Adrenal gland (tissue), 9 donors: ENCODE measurements at regions not wholly inside any gene's neighbourhood (a gene's known extent, or its start where the extent isn't known, plus 50 kb on each side); places are given as distances from the start of the nearest gene placed in this dataset.

ENCODE experiments used
- DNase-seq, 7 donors: peaks; one replicate each; pipeline ENCODE4 v3.0.0-alpha.2; 2019 to 2020
- H3K27ac ChIP-seq, 5 donors: fragments of 200-600 bp; sonication (generic) in 4 of 5; 1 replicate in 3 of 5; 2 replicates in 2 of 5; pipeline versions ENCODE4 v1.5.1 to v1.8.0; 2016 to 2020; ENCODE audit warnings: mild to moderate bottlenecking in 1 of 5
- H3K27me3 ChIP-seq: fragments of 200-600 bp; 2 replicates; pipeline ENCODE4 v1.8.0; 2021
- H3K36me3 ChIP-seq, 2 donors: fragments of 200-600 bp; replicated peaks in 1 of 2; 1 replicate in 1 of 2; 2 replicates in 1 of 2; pipeline versions ENCODE4 v1.5.1 to v1.8.0; 2018 to 2022
- H3K4me1 ChIP-seq, 2 donors: fragments of 200-600 bp; replicated peaks in 1 of 2; 1 replicate in 1 of 2; 2 replicates in 1 of 2; pipeline versions ENCODE4 v1.5.1 to v1.8.0; 2018 to 2021
- H3K4me3 ChIP-seq, 4 donors: fragments of 200-600 bp; sonication (generic) in 3 of 4; one replicate each; pipeline ENCODE4 v1.5.1; 2016 to 2018
- H3K9me3 ChIP-seq, 3 donors: fragments of 200-600 bp; sonication (generic) in 1 of 3; replicated peaks in 1 of 3; 1 replicate in 2 of 3; 2 replicates in 1 of 3; pipeline versions ENCODE4 v1.5.1 to v1.8.0; 2016 to 2021
- POLR2A ChIP-seq, 2 donors: fragments of 450-650 bp; IDR thresholded peaks; one replicate each; pipeline ENCODE4 v1.6.1; 2017; ENCODE audit warnings: antibody characterized with exemption in 2 of 2, mild to moderate bottlenecking in 2 of 2, moderate library complexity in 1 of 2
- WGBS, 4 donors: extraction: QIAGEN DNeasy Blood & Tissue Kit in 2 of 4; methylation state at CpG; one replicate each; pipeline versions ENCODE4 v1.1.5 to v1.1.7; 2013 to 2017; 5-methylcytosine and 5-hydroxymethylcytosine counted together
- intact Hi-C, 2 donors: fragments of 100-400 bp; cut with DNase I; formaldehyde crosslinking; loops; one replicate each; pipeline versions ENCODE4 v1.14.1 to v1.15.0; 2022 to 2023
- TF ChIP-seq, protein P1 (sequence below), 6 experiments: fragments of 450-650 bp in 4 of 6; fragments of 200-600 bp in 2 of 6; sonication (generic) in 1 of 6; IDR thresholded peaks; 1 replicate in 5 of 6; 2 replicates in 1 of 6; pipeline versions ENCODE4 v1.5.1 to v1.8.0; 2016 to 2021; ENCODE audit warnings: antibody characterized with exemption in 6 of 6, mild to moderate bottlenecking in 2 of 6, moderate library complexity in 1 of 6
- donor health status: healthy with polysubstance abuse.
- donor health status: Bipolar disorder and iron deficiency.
- donor health status: DM: yes; HTN: yes; CAD: no.
- donor health status: DM: no; HTN: no; CAD: no.
- donor health status: DM: no; HTN: no; CAD: no.

DNA sequence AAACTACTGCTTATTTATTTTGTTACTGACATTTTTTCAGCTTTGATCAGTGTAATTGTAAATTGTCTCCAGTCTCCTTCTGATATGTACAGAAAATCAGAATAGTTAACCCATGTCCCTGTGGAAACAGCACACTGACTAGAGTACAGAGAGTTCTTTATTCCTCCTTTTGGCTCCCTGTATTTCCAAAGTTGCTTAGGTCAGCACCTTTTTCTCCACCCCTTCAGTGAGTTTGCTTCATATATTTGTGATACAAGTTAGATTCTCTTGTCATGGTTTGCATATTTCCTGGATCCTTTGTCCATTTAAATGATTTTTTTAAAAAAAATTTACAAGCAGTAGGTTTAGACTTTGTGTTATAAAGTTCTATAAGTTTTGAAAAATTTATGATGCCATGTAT lies 2051.1 kb upstream of the LRRTM1 start:
- Histone ChIP-seq H3K4me1 (no peaks in the 10 kb centered on the region), H3K27me3 (no peaks in the 10 kb centered on the region), H3K9me3 (no peaks in the 10 kb centered on the region), H3K4me3 (no peak overlapping the region), H3K36me3 (no peaks in the 10 kb centered on the region), H3K27ac (no peak overlapping the region)
- no peak for TF ChIP-seq POLR2A (IDR thresholded peaks at IDR 0.05)
- TF ChIP-seq, protein P1, sequence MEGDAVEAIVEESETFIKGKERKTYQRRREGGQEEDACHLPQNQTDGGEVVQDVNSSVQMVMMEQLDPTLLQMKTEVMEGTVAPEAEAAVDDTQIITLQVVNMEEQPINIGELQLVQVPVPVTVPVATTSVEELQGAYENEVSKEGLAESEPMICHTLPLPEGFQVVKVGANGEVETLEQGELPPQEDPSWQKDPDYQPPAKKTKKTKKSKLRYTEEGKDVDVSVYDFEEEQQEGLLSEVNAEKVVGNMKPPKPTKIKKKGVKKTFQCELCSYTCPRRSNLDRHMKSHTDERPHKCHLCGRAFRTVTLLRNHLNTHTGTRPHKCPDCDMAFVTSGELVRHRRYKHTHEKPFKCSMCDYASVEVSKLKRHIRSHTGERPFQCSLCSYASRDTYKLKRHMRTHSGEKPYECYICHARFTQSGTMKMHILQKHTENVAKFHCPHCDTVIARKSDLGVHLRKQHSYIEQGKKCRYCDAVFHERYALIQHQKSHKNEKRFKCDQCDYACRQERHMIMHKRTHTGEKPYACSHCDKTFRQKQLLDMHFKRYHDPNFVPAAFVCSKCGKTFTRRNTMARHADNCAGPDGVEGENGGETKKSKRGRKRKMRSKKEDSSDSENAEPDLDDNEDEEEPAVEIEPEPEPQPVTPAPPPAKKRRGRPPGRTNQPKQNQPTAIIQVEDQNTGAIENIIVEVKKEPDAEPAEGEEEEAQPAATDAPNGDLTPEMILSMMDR (IDR thresholded peaks at IDR 0.05): no peak
- DNase-seq: no peak
- intact Hi-C loops: no loop called here

DNA sequence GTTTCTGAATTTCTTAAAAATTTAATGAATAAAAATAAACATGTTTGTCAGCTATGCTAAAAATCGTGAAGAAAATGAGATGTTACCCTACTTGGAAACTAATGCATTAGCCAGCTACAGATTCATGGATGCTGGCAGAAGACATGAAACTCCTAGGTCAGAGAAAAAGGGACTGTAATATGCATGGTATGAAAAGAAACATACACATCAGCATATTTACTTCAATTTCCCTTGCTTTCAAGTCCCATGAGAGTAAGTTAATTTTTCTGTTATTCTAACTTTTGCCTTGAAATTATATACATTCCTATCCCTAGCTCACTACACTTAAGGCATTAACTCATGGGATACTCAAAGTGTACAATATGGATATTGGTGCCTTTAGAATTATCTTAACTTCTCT lies 2041.4 kb upstream of the LRRTM1 start:
- DNase-seq: no peak
- H3K27me3 ChIP-seq: no peaks in the 10 kb centered on the region
- H3K9me3 ChIP-seq: no peaks in the 10 kb centered on the region
- TF ChIP-seq, protein P1 (IDR thresholded peaks at IDR 0.05): no peak
- no peak for TF ChIP-seq POLR2A (IDR thresholded peaks at IDR 0.05)
- H3K4me1 ChIP-seq: no peaks in the 10 kb centered on the region
- H3K27ac ChIP-seq: no peak overlapping the region
- intact Hi-C loops: no loop called here
- no peaks in the 10 kb centered on the region for H3K36me3 ChIP-seq
- no peak overlapping the region for H3K4me3 ChIP-seq
- 41 to 71% (median 63%) methylated on average over 1 of the region's 1 CpG for WGBS, 4 donors

- Histone ChIP-seq H3K27me3 (no peaks in the 10 kb centered on the region), H3K36me3 (no peaks in the 10 kb centered on the region), H3K4me1 (no peaks in the 10 kb centered on the region), H3K27ac (no peak overlapping the region), H3K9me3 (no peaks in the 10 kb centered on the region), H3K4me3 (no peak overlapping the region)
- intact Hi-C loops: no loop called here
- TF ChIP-seq, protein P1 (IDR thresholded peaks at IDR 0.05): no peak
- TF ChIP-seq POLR2A (IDR thresholded peaks at IDR 0.05): no peak
- no peak for DNase-seq
- WGBS, 4 donors: 78 to 83% (median 82%) methylated on average over 3 of the region's 3 CpGs
These were observed 2040.1 kb upstream of the LRRTM1 start for GRCh38 chr2:82344670-82345069.

DNA sequence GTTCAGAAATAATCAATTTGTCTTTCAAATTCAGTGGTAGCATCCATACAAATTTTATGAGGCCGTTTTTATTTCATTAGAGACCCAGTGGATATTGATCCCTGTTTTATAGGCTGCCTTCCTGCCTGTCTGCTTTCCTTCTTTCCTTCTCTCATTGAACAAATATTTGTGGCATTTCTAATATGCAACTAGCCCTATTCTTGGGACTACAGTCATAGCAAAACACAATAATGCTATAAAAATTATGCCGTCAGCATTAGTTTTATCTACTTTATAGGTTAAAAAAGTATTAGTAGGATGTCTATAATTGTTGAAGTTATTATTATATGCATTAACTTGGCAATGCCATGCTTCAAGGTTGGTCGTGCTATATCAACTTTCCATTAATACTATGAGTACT lies 2037.8 kb upstream of the LRRTM1 start:
- WGBS, 4 donors: 74 to 81% (median 76%) methylated on average over 3 of the region's 3 CpGs
- no peaks in the 10 kb centered on the region for H3K27me3 ChIP-seq
- H3K4me3 ChIP-seq: no peak overlapping the region
- no peaks in the 10 kb centered on the region for H3K4me1 ChIP-seq
- intact Hi-C loops: no loop called here
- no peak for TF ChIP-seq POLR2A (IDR thresholded peaks at IDR 0.05)
- TF ChIP-seq, protein P1 (IDR thresholded peaks at IDR 0.05): no peak
- DNase-seq: no peak
- no peak overlapping the region for H3K27ac ChIP-seq
- no peaks in the 10 kb centered on the region for H3K9me3 ChIP-seq
- no peaks in the 10 kb centered on the region for H3K36me3 ChIP-seq
